ENCODE measurements at regions not wholly inside any gene's neighbourhood (a gene's known extent, or its start where the extent isn't known, plus 50 kb on each side); places are given as distances from the start of the nearest gene placed in this dataset.

DNA sequence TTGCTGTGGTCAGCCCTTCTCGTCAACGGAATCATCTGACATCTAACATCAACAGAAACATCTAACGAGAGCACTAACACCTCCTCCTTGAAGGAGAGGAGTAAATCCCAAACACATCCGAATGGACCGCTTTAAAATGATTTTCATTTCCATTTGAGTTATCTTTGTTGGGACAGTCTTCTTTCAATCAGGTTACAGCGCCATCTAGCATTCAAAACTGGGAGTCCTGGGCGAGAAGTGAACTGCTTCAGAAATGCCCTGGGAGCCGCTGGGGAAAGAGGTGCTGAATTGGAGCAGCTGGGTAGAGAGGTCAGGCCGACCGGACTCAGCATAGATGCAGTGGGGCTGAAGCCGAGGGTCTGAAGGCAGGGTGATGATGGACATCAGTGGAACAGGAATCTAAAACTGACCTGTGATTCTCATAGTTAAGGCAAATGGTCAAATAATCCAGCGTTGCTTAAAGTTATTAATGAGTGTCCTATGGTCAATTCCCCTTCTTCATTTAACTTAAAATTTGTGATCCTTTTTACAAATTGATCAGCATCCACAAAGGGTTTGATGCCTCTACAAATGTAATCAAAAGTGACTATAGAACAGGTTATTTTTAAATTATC, 170.0 kb upstream of the NDN start:
- no peaks in the 10 kb centered on the region for H3K9me3 ChIP-seq
- H3K36me3 ChIP-seq (replicated peaks in 1 of 2; ENCODE audit: insufficient read depth in 1 of 2, low read depth in 2 of 2), result no peaks in the 10 kb centered on the region
- H3K27ac ChIP-seq, result no peak overlapping the region
- H3K4me3 ChIP-seq, result no peak overlapping the region
- DNase-seq, result peak; percentile 40 to 67 (median 56)
- intact Hi-C loops (cut with DNase I), result no loop called here
- 21 to 26% methylated on average over 12 of the region's 12 CpGs for WGBS, 2 donors
- TF ChIP-seq POLR2A (IDR thresholded peaks at IDR 0.05), result no peak
- TF ChIP-seq, protein P1, sequence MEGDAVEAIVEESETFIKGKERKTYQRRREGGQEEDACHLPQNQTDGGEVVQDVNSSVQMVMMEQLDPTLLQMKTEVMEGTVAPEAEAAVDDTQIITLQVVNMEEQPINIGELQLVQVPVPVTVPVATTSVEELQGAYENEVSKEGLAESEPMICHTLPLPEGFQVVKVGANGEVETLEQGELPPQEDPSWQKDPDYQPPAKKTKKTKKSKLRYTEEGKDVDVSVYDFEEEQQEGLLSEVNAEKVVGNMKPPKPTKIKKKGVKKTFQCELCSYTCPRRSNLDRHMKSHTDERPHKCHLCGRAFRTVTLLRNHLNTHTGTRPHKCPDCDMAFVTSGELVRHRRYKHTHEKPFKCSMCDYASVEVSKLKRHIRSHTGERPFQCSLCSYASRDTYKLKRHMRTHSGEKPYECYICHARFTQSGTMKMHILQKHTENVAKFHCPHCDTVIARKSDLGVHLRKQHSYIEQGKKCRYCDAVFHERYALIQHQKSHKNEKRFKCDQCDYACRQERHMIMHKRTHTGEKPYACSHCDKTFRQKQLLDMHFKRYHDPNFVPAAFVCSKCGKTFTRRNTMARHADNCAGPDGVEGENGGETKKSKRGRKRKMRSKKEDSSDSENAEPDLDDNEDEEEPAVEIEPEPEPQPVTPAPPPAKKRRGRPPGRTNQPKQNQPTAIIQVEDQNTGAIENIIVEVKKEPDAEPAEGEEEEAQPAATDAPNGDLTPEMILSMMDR (IDR thresholded peaks at IDR 0.05), result peak in 6 of 7 experiments; percentile 19 to 58 (median 48)
- peak; percentile 24 for ATAC-seq
- H3K4me1 ChIP-seq, result no peaks in the 10 kb centered on the region
- no peaks in the 10 kb centered on the region for H3K27me3 ChIP-seq

DNA sequence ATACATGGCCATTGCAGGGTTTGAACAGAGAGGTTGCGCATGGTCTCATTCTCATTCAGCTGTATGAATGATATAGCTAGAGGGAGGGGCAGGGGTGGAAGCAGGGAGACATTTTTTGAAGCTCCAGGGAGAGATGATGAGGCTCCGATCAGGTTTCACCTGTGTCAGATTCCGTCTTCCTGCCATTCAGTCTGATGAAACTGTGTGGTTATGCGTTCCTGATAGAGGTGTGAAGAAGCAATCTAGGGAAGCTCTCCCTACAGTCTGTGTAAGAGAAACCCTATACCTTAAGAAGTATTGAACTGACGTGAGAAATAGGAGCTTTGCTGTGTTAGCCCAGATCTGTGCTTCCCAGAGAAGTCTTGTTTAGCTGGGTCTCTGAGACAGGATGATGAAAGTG, 171.9 kb upstream of the NDN start:
- ATAC-seq (no peak), DNase-seq (no peak)
- Histone ChIP-seq H3K27me3 (no peaks in the 10 kb centered on the region), H3K9me3 (no peaks in the 10 kb centered on the region), H3K4me3 (no peak overlapping the region), H3K36me3 (replicated peaks in 1 of 2; ENCODE audit: insufficient read depth in 1 of 2, low read depth in 2 of 2) (no peaks in the 10 kb centered on the region), H3K4me1 (no peaks in the 10 kb centered on the region), H3K27ac (no peak overlapping the region)
- 66 to 72% methylated on average over 5 of the region's 5 CpGs for WGBS, 2 donors
- intact Hi-C loops (cut with DNase I), result no loop called here
- TF ChIP-seq, protein P1 (IDR thresholded peaks at IDR 0.05), result no peak
- no peak for TF ChIP-seq POLR2A (IDR thresholded peaks at IDR 0.05)

DNA sequence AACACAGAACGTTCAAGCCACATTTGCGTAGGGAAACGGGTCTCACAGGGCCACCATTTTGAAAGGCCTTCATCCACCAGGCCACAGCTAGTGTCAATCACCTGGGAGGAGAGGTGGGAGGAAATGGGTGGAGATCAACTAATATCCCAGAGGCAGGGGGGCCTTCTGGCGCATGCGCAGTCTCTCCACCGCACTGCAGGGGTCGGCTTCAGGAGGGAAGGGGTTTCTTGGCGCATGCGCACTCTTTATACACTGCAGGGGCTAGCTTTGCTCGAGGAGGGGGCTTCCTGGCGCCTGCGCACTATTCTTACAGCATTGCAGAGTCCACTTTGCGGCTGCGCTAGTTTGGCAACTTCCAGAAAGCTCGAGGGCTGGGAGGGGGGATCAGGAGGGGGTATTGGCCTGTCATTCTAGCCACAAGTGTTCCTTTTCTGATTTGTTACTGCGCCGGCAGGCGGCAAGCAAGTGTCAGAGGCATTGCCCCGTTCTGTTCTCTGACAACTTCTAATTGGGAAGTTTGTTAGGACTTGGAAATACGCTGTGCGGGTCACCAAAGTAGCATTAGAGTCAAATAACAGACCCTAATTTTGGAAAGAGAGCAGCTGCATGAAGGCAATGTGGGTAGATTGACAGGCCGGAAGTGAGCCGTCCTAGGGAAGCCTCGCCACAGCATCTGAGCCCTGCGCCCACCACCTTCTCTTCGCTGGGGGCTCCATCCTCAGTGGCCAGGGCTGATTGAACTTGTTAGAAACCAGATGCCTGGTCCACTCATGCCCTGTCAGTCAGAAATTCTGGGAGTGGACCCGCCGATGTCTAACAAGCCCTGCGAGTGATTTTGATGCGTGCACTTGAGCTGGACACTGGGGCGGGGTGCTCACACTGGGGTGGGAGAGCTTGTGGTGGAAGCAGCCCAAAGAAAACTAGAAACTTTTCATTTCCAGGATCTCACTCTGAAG, 173.5 kb upstream of the NDN start:
- Histone ChIP-seq H3K27me3 (no peaks in the 10 kb centered on the region), H3K4me3 (no peak overlapping the region), H3K27ac (no peak overlapping the region), H3K36me3 (replicated peaks in 1 of 2; ENCODE audit: insufficient read depth in 1 of 2, low read depth in 2 of 2) (no peaks in the 10 kb centered on the region), H3K4me1 (no peaks in the 10 kb centered on the region), H3K9me3 (no peaks in the 10 kb centered on the region)
- intact Hi-C loops (cut with DNase I), result no loop called here
- ATAC-seq, result no peak
- DNase-seq, result no peak
- no peak for TF ChIP-seq POLR2A (IDR thresholded peaks at IDR 0.05)
- TF ChIP-seq, protein P1 (IDR thresholded peaks at IDR 0.05), result no peak
- WGBS, 2 donors, result 48 to 57% methylated on average over 31 of the region's 31 CpGs

DNA sequence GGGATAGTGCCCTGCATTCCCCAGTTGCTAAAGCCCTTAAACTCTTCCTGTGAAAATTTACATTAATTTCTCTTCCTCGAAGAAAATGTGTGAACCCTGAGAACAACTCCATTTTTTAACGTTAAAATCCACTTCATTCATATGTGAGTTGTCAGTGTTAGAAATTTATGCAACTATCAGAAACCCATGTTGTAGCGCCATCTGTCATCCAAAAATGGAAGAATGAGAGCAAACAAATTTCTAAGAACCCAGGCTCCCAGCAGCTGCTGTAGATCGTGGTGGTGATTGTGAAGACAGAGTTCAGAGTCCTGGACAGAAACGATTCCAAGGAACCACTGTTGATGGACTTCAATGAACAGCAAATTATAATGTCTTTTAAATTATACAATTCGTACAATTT, 179.7 kb upstream of the NDN start:
- 20 to 21% methylated on average over 6 of the region's 6 CpGs for WGBS, 2 donors
- Histone ChIP-seq H3K9me3 (no peaks in the 10 kb centered on the region), H3K27ac (no peak overlapping the region), H3K36me3 (replicated peaks in 1 of 2; ENCODE audit: insufficient read depth in 1 of 2, low read depth in 2 of 2) (no peaks in the 10 kb centered on the region), H3K27me3 (no peaks in the 10 kb centered on the region), H3K4me3 (no peak overlapping the region), H3K4me1 (no peaks in the 10 kb centered on the region)
- no peak for TF ChIP-seq POLR2A (IDR thresholded peaks at IDR 0.05)
- TF ChIP-seq, protein P1 (IDR thresholded peaks at IDR 0.05), result peak in 5 of 7 experiments; percentile 21 to 44 (median 35)
- ATAC-seq, result no peak
- intact Hi-C loops (cut with DNase I), result no loop called here
- DNase-seq, result peak in 1 of 4 donors; percentile 21

All from body of pancreas (tissue), 4 donors.